H1 (cell line): ENCODE measurements at regions not wholly inside any gene's neighbourhood (a gene's known extent, or its start where the extent isn't known, plus 50 kb on each side); places are given as distances from the start of the nearest gene placed in this dataset.

ENCODE experiments used
- CTCF ChIP-seq, 3 experiments: IDR thresholded peaks; 1 replicate in 2 of 3; 2 replicates in 1 of 3; pipeline versions ENCODE4 v1.5.1 to v1.6.1; 2011; ENCODE audit warnings: low read length in 3 of 3, mild to moderate bottlenecking in 3 of 3, inconsistent platforms in 2 of 3, low read depth in 1 of 3, moderate library complexity in 1 of 3; ENCODE audit not compliant: insufficient read depth in 1 of 3; ENCODE audit errors: control extremely low read depth in 1 of 3
- POLR2A ChIP-seq, 2 experiments: IDR thresholded peaks; 1 replicate in 1 of 2; 2 replicates in 1 of 2; pipeline ENCODE4 v1.6.1; 2011; ENCODE audit warnings: low read depth in 2 of 2, low read length in 2 of 2, mild to moderate bottlenecking in 2 of 2; ENCODE audit errors: control extremely low read depth in 1 of 2
- POLR2AphosphoS5 ChIP-seq: IDR thresholded peaks from 2 replicates; pipeline ENCODE4 v1.6.1; 2011; ENCODE audit warnings: low read depth, low read length
- RNF2 ChIP-seq: fragments of 200-900, 300-1000 bp; sonication (generic); IDR thresholded peaks from 2 replicates; pipeline ENCODE4 v1.7.1; 2016; ENCODE audit warnings: borderline replicate concordance, low read depth, mild to moderate bottlenecking, antibody characterized with exemption, low read length; ENCODE audit not compliant: poor library complexity, severe bottlenecking; ENCODE audit errors: missing control alignments
- SP2 ChIP-seq: IDR thresholded peaks from 2 replicates; pipeline ENCODE4 v1.6.1; 2012; ENCODE audit warnings: mild to moderate bottlenecking, low read length, inconsistent platforms

- TF ChIP-seq RNF2 (no peak), POLR2AphosphoS5 (no peak), SP2 (no peak), CTCF (IDR thresholded peaks at IDR 0.05; ENCODE audit: control extremely low read depth in 1 of 3, insufficient read depth in 1 of 3, low read depth in 1 of 3, low read length in 3 of 3) (no peak), POLR2A (IDR thresholded peaks at IDR 0.05; ENCODE audit: control extremely low read depth in 1 of 2, low read depth in 2 of 2, low read length in 2 of 2) (no peak)
Observed at GRCh38 chr7:82566752-82567151, 123.2 kb upstream of the CACNA2D1 start.
